ENCODE measurements at regions not wholly inside any gene's neighbourhood (a gene's known extent, or its start where the extent isn't known, plus 50 kb on each side); places are given as distances from the start of the nearest gene placed in this dataset.
"Not testable (repeated sequence)": the region's sequence is repeated elsewhere in the genome, so short reads cannot be mapped to it uniquely, and the experiment has no call there.

DNA sequence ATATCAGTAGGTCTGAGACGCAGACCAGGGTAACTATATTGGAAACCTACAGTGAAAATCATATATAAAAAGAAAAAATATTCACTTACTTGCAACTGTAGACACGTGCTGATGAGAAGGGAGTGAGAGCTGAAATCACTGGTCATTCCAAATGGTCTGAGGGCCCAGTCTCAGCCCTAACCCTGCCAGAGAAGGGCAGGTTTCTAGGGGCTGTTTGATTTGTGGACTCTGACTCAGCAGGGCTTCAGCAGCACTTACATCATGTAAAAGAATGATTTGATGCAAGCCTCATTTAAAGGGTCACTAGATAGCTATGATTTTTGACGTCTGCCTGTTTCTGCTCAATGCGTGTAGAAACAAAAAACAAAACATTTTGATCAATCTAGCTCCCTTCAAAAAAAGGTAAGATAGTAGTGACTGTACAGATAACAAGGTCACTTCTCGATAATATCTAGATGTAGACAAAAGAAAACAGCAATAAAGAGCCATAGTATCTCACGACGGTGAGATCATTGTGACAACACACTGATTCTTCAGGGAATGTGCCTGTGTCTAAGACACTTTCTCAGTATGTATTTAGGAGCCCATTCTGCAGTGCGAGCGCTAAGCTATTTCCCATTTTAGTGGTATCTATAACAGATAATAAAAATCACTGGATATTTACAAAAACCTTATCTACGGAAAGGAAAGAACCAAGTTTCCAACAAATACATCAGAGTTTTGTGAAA lies 307.2 kb downstream of the HIVEP2 start:
- Histone ChIP-seq H3K4me3 (ENCODE audit: insufficient read depth, low read depth, low read length) (no peak overlapping the region), H3K36me3 (replicated peaks; ENCODE audit: control insufficient read depth, insufficient read depth, low read length) (no peaks in the 10 kb centered on the region), H3K27me3 (ENCODE audit: control insufficient read depth, insufficient read depth, low read length) (no peaks in the 10 kb centered on the region)
- DNase-seq, result no peak

- Histone ChIP-seq H3K4me3 (ENCODE audit: insufficient read depth, low read depth, low read length) (no peak overlapping the region), H3K36me3 (replicated peaks; ENCODE audit: control insufficient read depth, insufficient read depth, low read length) (no peaks in the 10 kb centered on the region)
Observed at GRCh38 chr6:142642651-142643050, 302.3 kb downstream of the HIVEP2 start.

DNA sequence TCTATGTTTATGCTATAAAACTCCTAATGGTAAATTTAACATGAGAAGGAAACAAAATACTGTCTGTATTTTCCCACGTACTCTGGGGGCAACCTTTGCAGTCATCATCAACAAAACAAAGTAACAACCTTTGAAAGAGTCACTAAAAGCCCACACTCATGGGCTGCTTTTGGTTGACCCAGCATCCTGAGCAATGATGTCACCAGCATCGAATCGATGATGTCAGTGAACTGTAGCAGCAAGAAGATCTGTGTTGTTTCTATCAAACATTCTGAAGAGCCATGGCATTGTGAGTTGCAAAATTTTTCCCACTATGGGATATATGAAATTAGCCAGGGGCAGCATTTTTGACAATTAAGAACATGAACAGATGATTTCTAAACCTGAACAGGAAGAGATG lies 300.1 kb downstream of the HIVEP2 start:
- H3K36me3 ChIP-seq (replicated peaks; ENCODE audit: control insufficient read depth, insufficient read depth, low read length), result no peaks in the 10 kb centered on the region
- H3K27me3 ChIP-seq (ENCODE audit: control insufficient read depth, insufficient read depth, low read length), result no peaks in the 10 kb centered on the region
- no peak for DNase-seq
- H3K4me3 ChIP-seq (ENCODE audit: insufficient read depth, low read depth, low read length), result no peak overlapping the region

More at GRCh38 chr6:142642651-142643050, 302.3 kb downstream of the HIVEP2 start:
- DNase-seq, result no peak
- H3K27me3 ChIP-seq (ENCODE audit: control insufficient read depth, insufficient read depth, low read length), result no peaks in the 10 kb centered on the region

- DNase-seq, result no peak
- Histone ChIP-seq H3K4me3 (ENCODE audit: insufficient read depth, low read depth, low read length) (no peak overlapping the region), H3K36me3 (replicated peaks; ENCODE audit: control insufficient read depth, insufficient read depth, low read length) (no peaks in the 10 kb centered on the region), H3K27me3 (ENCODE audit: control insufficient read depth, insufficient read depth, low read length) (no peaks in the 10 kb centered on the region)
Observed at GRCh38 chr6:142645663-142646062, 299.3 kb downstream of the HIVEP2 start.

- H3K27me3 ChIP-seq (ENCODE audit: control insufficient read depth, insufficient read depth, low read length), result no peaks in the 10 kb centered on the region
- DNase-seq, result no peak
- H3K4me3 ChIP-seq (ENCODE audit: insufficient read depth, low read depth, low read length), result no peak overlapping the region
- no peaks in the 10 kb centered on the region for H3K36me3 ChIP-seq (replicated peaks; ENCODE audit: control insufficient read depth, insufficient read depth, low read length)
Observed at GRCh38 chr6:142647449-142648035, 297.4 kb downstream of the HIVEP2 start.

- no peak overlapping the region for H3K4me3 ChIP-seq (ENCODE audit: insufficient read depth, low read depth, low read length)
- DNase-seq, result no peak
- no peaks in the 10 kb centered on the region for H3K27me3 ChIP-seq (ENCODE audit: control insufficient read depth, insufficient read depth, low read length)
Observed at GRCh38 chr6:142648036-142648451, 296.9 kb downstream of the HIVEP2 start.

DNA sequence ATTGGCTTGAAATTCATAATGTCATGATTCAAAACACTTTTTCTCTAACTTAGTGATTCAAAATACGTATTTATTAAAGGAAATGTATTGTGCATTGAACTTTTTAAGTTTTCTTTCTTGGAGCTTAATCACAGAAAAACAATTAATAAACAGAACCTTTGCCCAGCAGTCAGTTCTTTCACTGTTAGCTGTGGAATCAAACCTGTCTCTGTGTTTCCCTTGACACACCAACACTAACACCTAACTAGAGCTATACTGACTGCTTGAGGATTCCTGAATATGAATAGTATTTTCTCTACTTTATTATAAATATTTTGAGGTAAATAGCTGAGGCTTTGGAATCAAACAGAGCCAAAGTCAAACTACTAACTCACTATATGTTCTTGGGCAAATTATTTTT lies 296.4 kb downstream of the HIVEP2 start:
- H3K27me3 ChIP-seq (ENCODE audit: control insufficient read depth, insufficient read depth, low read length), result no peaks in the 10 kb centered on the region
- no peak for DNase-seq
- no peaks in the 10 kb centered on the region for H3K36me3 ChIP-seq (replicated peaks; ENCODE audit: control insufficient read depth, insufficient read depth, low read length)
- no peak overlapping the region for H3K4me3 ChIP-seq (ENCODE audit: insufficient read depth, low read depth, low read length)

More at GRCh38 chr6:142648036-142648451, 296.9 kb downstream of the HIVEP2 start:
- H3K36me3 ChIP-seq (replicated peaks; ENCODE audit: control insufficient read depth, insufficient read depth, low read length), result no peaks in the 10 kb centered on the region

GRCh38 chr6:142649438-142650234 lies 295.3 kb downstream of the HIVEP2 start:
- H3K36me3 ChIP-seq (replicated peaks; ENCODE audit: control insufficient read depth, insufficient read depth, low read length); H3K27me3 ChIP-seq (ENCODE audit: control insufficient read depth, insufficient read depth, low read length); DNase-seq; H3K4me3 ChIP-seq (ENCODE audit: insufficient read depth, low read depth, low read length): not testable (repeated sequence)

- H3K36me3 ChIP-seq (replicated peaks; ENCODE audit: control insufficient read depth, insufficient read depth, low read length), result no peaks in the 10 kb centered on the region
- H3K4me3 ChIP-seq (ENCODE audit: insufficient read depth, low read depth, low read length), result no peak overlapping the region
- DNase-seq, result no peak
- H3K27me3 ChIP-seq (ENCODE audit: control insufficient read depth, insufficient read depth, low read length), result no peaks in the 10 kb centered on the region
Observed at GRCh38 chr6:142651384-142651783, 293.6 kb downstream of the HIVEP2 start.

- H3K36me3 ChIP-seq (replicated peaks; ENCODE audit: control insufficient read depth, insufficient read depth, low read length), result no peaks in the 10 kb centered on the region
- H3K27me3 ChIP-seq (ENCODE audit: control insufficient read depth, insufficient read depth, low read length), result no peaks in the 10 kb centered on the region
- no peak overlapping the region for H3K4me3 ChIP-seq (ENCODE audit: insufficient read depth, low read depth, low read length)
- DNase-seq, result no peak
Observed at GRCh38 chr6:142653710-142654420, 291.1 kb downstream of the HIVEP2 start.

- Histone ChIP-seq H3K27me3 (ENCODE audit: control insufficient read depth, insufficient read depth, low read length) (no peaks in the 10 kb centered on the region), H3K4me3 (ENCODE audit: insufficient read depth, low read depth, low read length) (no peak overlapping the region), H3K36me3 (replicated peaks; ENCODE audit: control insufficient read depth, insufficient read depth, low read length) (no peaks in the 10 kb centered on the region)
- no peak for DNase-seq
Observed at GRCh38 chr6:142659661-142660060, 285.3 kb downstream of the HIVEP2 start.

- no peak for DNase-seq
Observed at GRCh38 chr6:142665393-142665792, 279.6 kb downstream of the HIVEP2 start.

GRCh38 chr6:142666599-142667185 lies 278.3 kb downstream of the HIVEP2 start:
- H3K27me3 ChIP-seq (ENCODE audit: control insufficient read depth, insufficient read depth, low read length), result no peaks in the 10 kb centered on the region
- no peak overlapping the region for H3K4me3 ChIP-seq (ENCODE audit: insufficient read depth, low read depth, low read length)
- H3K36me3 ChIP-seq (replicated peaks; ENCODE audit: control insufficient read depth, insufficient read depth, low read length), result no peaks in the 10 kb centered on the region
- DNase-seq, result no peak

More at GRCh38 chr6:142665393-142665792, 279.6 kb downstream of the HIVEP2 start:
- Histone ChIP-seq H3K27me3 (ENCODE audit: control insufficient read depth, insufficient read depth, low read length) (no peaks in the 10 kb centered on the region), H3K36me3 (replicated peaks; ENCODE audit: control insufficient read depth, insufficient read depth, low read length) (no peaks in the 10 kb centered on the region), H3K4me3 (ENCODE audit: insufficient read depth, low read depth, low read length) (no peak overlapping the region)
